H1 (cell line): ENCODE measurements at regions not wholly inside any gene's neighbourhood (a gene's known extent, or its start where the extent isn't known, plus 50 kb on each side); places are given as distances from the start of the nearest gene placed in this dataset.

Experiments used
- CTCF ChIA-PET: fragments of 300-600 bp; sonication (Branson Sonifier 250); formaldehyde crosslinking; loops from one replicate; lab custom pipeline; 2021; ENCODE audit not compliant: partially characterized antibody; lab: Charles Lee
- POLR2A ChIA-PET: fragments of 300-600 bp; sonication (Branson Sonifier 250); formaldehyde crosslinking; loops from one replicate; lab custom pipeline; 2021; ENCODE audit warnings: inconsistent platforms; ENCODE audit not compliant: partially characterized antibody; lab: Charles Lee
- DNase-seq, 2 experiments: peaks; one replicate each; pipeline versions ENCODE4 v3.0.0 to v3.0.0-alpha.2; 2010 to 2022; ENCODE audit warnings: low spot score in 2 of 2, low read depth in 1 of 2, mixed read lengths in 1 of 2
- FAIRE-seq: peaks from 2 replicates; lab custom pipeline; 2011; peaks lifted over from hg19 to GRCh38; lab: Jason Lieb, UNC
- H2AFZ ChIP-seq: 2 replicates; pipeline ENCODE4 v1.8.1; 2012; ENCODE audit warnings: low read length, inconsistent platforms
- H2AK5ac ChIP-seq: 2 replicates; pipeline ENCODE4 v1.6.1; 2013; ENCODE audit warnings: low read depth, low read length
- H2BK120ac ChIP-seq: replicated peaks from 2 replicates; pipeline ENCODE3; 2013; ENCODE audit warnings: low read depth, low read length, inconsistent platforms
- H2BK12ac ChIP-seq: 2 replicates; pipeline ENCODE4 v1.6.1; 2013; ENCODE audit warnings: low read depth, low read length
- H2BK15ac ChIP-seq: 2 replicates; pipeline ENCODE4 v1.6.1; 2013; ENCODE audit warnings: low read length
- H2BK20ac ChIP-seq: 2 replicates; pipeline ENCODE4 v1.6.1; 2013; ENCODE audit warnings: low read length
- H2BK5ac ChIP-seq: 2 replicates; pipeline ENCODE4 v1.6.1; 2013; ENCODE audit warnings: low read depth, low read length
- H3K14ac ChIP-seq: 2 replicates; pipeline ENCODE4 v1.6.1; 2013; ENCODE audit warnings: inconsistent platforms; ENCODE audit not compliant: insufficient read length
- H3K18ac ChIP-seq: 2 replicates; pipeline ENCODE4 v1.6.1; 2013; ENCODE audit warnings: low read length; ENCODE audit errors: extremely low read depth
- H3K23ac ChIP-seq: 2 replicates; pipeline ENCODE4 v1.6.1; 2013; ENCODE audit warnings: inconsistent platforms; ENCODE audit not compliant: insufficient read length
- H3K23me2 ChIP-seq: 2 replicates; pipeline ENCODE4 v1.6.1; 2013; ENCODE audit warnings: low read depth, low read length
- H3K27ac ChIP-seq: 2 replicates; pipeline ENCODE4 v1.6.1; 2011; ENCODE audit warnings: low read depth, low read length, inconsistent platforms
- H3K27me3 ChIP-seq, 4 experiments: replicated peaks in 1 of 4; 1 replicate in 1 of 4; 2 replicates in 3 of 4; pipeline versions ENCODE4 v1.6.1 to v1.8.1; 2011 to 2013; ENCODE audit warnings: low read length in 3 of 4, mild to moderate bottlenecking in 3 of 4, inconsistent platforms in 2 of 4, mixed read lengths in 2 of 4, moderate library complexity in 1 of 4; ENCODE audit not compliant: control insufficient read depth in 3 of 4, insufficient read depth in 3 of 4; ENCODE audit errors: extremely low read depth in 1 of 4
- H3K36me3 ChIP-seq, 4 experiments: 2 replicates each; pipeline versions ENCODE4 v1.6.1 to v1.8.1; 2011 to 2013; ENCODE audit warnings: mild to moderate bottlenecking in 4 of 4, low read length in 3 of 4, moderate library complexity in 2 of 4, control low read depth in 1 of 4, inconsistent platforms in 1 of 4; ENCODE audit not compliant: insufficient read depth in 4 of 4, control insufficient read depth in 2 of 4
- H3K4ac ChIP-seq: replicated peaks from 2 replicates; pipeline ENCODE3; 2013; ENCODE audit warnings: low read length, low read depth, mixed read lengths, inconsistent platforms; ENCODE audit not compliant: insufficient read length
- H3K4me1 ChIP-seq, 4 experiments: replicated peaks in 1 of 4; 1 replicate in 1 of 4; 2 replicates in 3 of 4; pipeline versions ENCODE4 v1.6.1 to v1.8.1; 2011 to 2013; ENCODE audit warnings: low read length in 3 of 4, inconsistent platforms in 2 of 4, mixed read lengths in 1 of 4; ENCODE audit not compliant: insufficient read depth in 4 of 4, control insufficient read depth in 3 of 4
- H3K4me2 ChIP-seq, 2 experiments: 2 replicates each; pipeline versions ENCODE4 v1.6.1 to v1.8.1; 2011 to 2013; ENCODE audit warnings: low read depth in 2 of 2, low read length in 2 of 2, control low read depth in 1 of 2, inconsistent platforms in 1 of 2, mild to moderate bottlenecking in 1 of 2; ENCODE audit not compliant: insufficient read depth in 1 of 2
- H3K4me3 ChIP-seq, 4 experiments: fragments of 200-600, 300-600 bp in 1 of 4; sonication (generic), shearing (Covaris generic), sonication (Bioruptor Twin) in 1 of 4; 2 replicates each; pipeline versions ENCODE4 v1.5.1 to v1.8.1; 2011 to 2016; ENCODE audit warnings: low read length in 4 of 4, low read depth in 3 of 4, control low read depth in 2 of 4, inconsistent platforms in 2 of 4, mild to moderate bottlenecking in 2 of 4, mixed read lengths in 1 of 4, moderate library complexity in 1 of 4; ENCODE audit not compliant: insufficient read depth in 2 of 4; ENCODE audit errors: extremely low read depth in 1 of 4
- H3K56ac ChIP-seq: replicated peaks from 2 replicates; pipeline ENCODE3; 2013; ENCODE audit warnings: low read depth, mild to moderate bottlenecking, mixed read lengths, low read length, inconsistent platforms; ENCODE audit not compliant: insufficient read length
- H3K79me1 ChIP-seq: 2 replicates; pipeline ENCODE4 v1.6.1; 2013; ENCODE audit warnings: low read depth, low read length, control low read depth
- H3K79me2 ChIP-seq, 2 experiments: 2 replicates each; pipeline versions ENCODE4 v1.6.1 to v1.8.1; 2012 to 2013; ENCODE audit warnings: low read length in 2 of 2, mild to moderate bottlenecking in 2 of 2, inconsistent platforms in 1 of 2; ENCODE audit not compliant: insufficient read depth in 2 of 2, control insufficient read depth in 1 of 2
- H3K9ac ChIP-seq, 4 experiments: replicated peaks in 1 of 4; 1 replicate in 1 of 4; 2 replicates in 3 of 4; pipeline versions ENCODE4 v1.6.1 to v1.8.1; 2011 to 2013; ENCODE audit warnings: low read depth in 3 of 4, low read length in 3 of 4, control low read depth in 2 of 4, mild to moderate bottlenecking in 2 of 4, moderate library complexity in 2 of 4, inconsistent platforms in 1 of 4; ENCODE audit errors: extremely low read depth in 1 of 4
- H3K9me3 ChIP-seq, 2 experiments: 2 replicates each; pipeline versions ENCODE4 v1.6.1 to v1.8.1; 2012 to 2013; ENCODE audit warnings: mild to moderate bottlenecking in 2 of 2, moderate library complexity in 2 of 2, control low read depth in 1 of 2, inconsistent platforms in 1 of 2, low read depth in 1 of 2, low read length in 1 of 2, mixed read lengths in 1 of 2; ENCODE audit not compliant: insufficient read depth in 2 of 2
- H4K20me1 ChIP-seq, 2 experiments: replicated peaks in 1 of 2; 2 replicates each; pipeline versions ENCODE3 to v1.8.1; 2011 to 2013; ENCODE audit warnings: inconsistent platforms in 2 of 2, low read length in 2 of 2, mild to moderate bottlenecking in 1 of 2; ENCODE audit not compliant: insufficient read depth in 2 of 2, control insufficient read depth in 1 of 2
- H4K5ac ChIP-seq: 2 replicates; pipeline ENCODE4 v1.6.1; 2013; ENCODE audit warnings: low read length, low read depth, mixed read lengths, inconsistent platforms; ENCODE audit not compliant: insufficient read length
- H4K8ac ChIP-seq: 2 replicates; pipeline ENCODE4 v1.8.0; 2013; ENCODE audit warnings: mild to moderate bottlenecking, moderate library complexity, low read length, inconsistent platforms; ENCODE audit not compliant: insufficient read depth; ENCODE audit errors: extremely low read depth
- H4K91ac ChIP-seq: replicated peaks from 2 replicates; pipeline ENCODE3; 2013; ENCODE audit warnings: low read length, mixed read lengths, inconsistent platforms; ENCODE audit not compliant: insufficient read length
- CBX8 ChIP-seq: fragments of 300-800, 300-1000 bp; sonication (generic); IDR thresholded peaks from 2 replicates; pipeline ENCODE4 v1.7.1; 2016; ENCODE audit warnings: low read depth, low read length, borderline replicate concordance
- EZH2 ChIP-seq: fragments of 200-600 bp; sonication (generic); IDR thresholded peaks from 2 replicates; pipeline ENCODE4 v1.7.1; 2012; ENCODE audit warnings: low read depth, mild to moderate bottlenecking, moderate library complexity, low read length, inconsistent platforms; ENCODE audit not compliant: severe bottlenecking
- HDAC2 ChIP-seq, 2 experiments: fragments of 300-600 bp in 1 of 2; sonication (generic) in 1 of 2; IDR thresholded peaks; 2 replicates each; pipeline ENCODE4 v1.6.1; 2011 to 2012; ENCODE audit warnings: low read depth in 2 of 2, low read length in 2 of 2, mild to moderate bottlenecking in 2 of 2, moderate library complexity in 2 of 2, borderline replicate concordance in 1 of 2, inconsistent platforms in 1 of 2
- MAFK ChIP-seq: IDR thresholded peaks from 2 replicates; pipeline ENCODE4 v1.6.1; 2012; ENCODE audit warnings: low read depth, mild to moderate bottlenecking, improper control_type of control experiment, low read length
- SP2 ChIP-seq: IDR thresholded peaks from 2 replicates; pipeline ENCODE4 v1.6.1; 2012; ENCODE audit warnings: mild to moderate bottlenecking, low read length, inconsistent platforms
- SP4 ChIP-seq: IDR thresholded peaks from 2 replicates; pipeline ENCODE4 v1.6.1; 2012; ENCODE audit warnings: low read length, inconsistent platforms
- SUZ12 ChIP-seq: fragments of 200-600 bp; sonication (generic); IDR thresholded peaks from 2 replicates; pipeline ENCODE4 v1.6.1; 2012; ENCODE audit warnings: mild to moderate bottlenecking, inconsistent platforms, low read length, moderate library complexity, mixed read lengths
- USF2 ChIP-seq: IDR thresholded peaks from 2 replicates; pipeline ENCODE4 v1.6.1; 2011; ENCODE audit warnings: low read length, improper control_type of control experiment
- WGBS, 2 experiments: shearing (Covaris generic) in 1 of 2; methylation state at CpG; one replicate each; pipeline versions ENCODE4 v1.1.6 to v1.1.7; 2013 to 2015; ENCODE audit warnings: low lambda C conversion rate in 2 of 2, mixed read lengths in 2 of 2, inconsistent platforms in 1 of 2, low coverage in 1 of 2, missing lambda C conversion rate in 1 of 2; ENCODE audit not compliant: insufficient replicate concordance in 2 of 2, insufficient coverage in 1 of 2, insufficient read length in 1 of 2; ENCODE audit errors: extremely low coverage in 1 of 2, missing lambda C conversion rate in 1 of 2; 5-methylcytosine and 5-hydroxymethylcytosine counted together

DNA sequence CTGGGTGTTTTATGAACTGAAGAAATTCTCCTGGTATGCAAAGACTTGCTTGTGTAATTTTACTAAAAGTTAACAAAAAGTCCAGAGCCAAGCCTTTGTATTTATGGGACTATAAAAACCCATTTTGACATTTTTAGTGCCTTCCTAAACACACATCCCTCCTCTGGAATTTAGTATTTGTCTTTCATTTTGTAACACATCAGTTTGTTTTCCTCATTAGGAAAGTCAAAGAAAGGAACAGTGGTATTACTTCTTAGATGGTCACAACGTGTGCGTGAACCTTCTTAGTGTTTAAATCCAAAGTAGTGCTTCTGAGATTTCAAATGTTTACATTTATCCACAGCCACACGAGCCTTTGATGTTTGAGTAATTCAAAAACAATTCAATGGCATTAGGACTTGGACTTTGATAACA is 103.2 kb upstream of the TMEM106B start:
- no peak for TF ChIP-seq EZH2
- TF ChIP-seq CBX8, result no peak
- no peak for TF ChIP-seq USF2
- TF ChIP-seq SP4, result no peak
- TF ChIP-seq MAFK, result no peak
- TF ChIP-seq SUZ12, result no peak
- TF ChIP-seq SP2, result no peak
- no peak for TF ChIP-seq HDAC2 (IDR thresholded peaks at IDR 0.05; ENCODE audit: borderline replicate concordance in 1 of 2, low read depth in 2 of 2, low read length in 2 of 2)
- Histone ChIP-seq H3K27me3 (peaks cover 0 to 16% (median 6%) of the 10 kb centered on the region in 4 experiments; a peak in 5 of 7 replicates), H3K4me1 (no peaks in the 10 kb centered on the region), H4K5ac (no peak overlapping the region), H2AK5ac (no peak overlapping the region), H3K36me3 (no peaks in the 10 kb centered on the region), H3K23me2 (no peaks in the 10 kb centered on the region; the same call in 1 of the 2 replicates), H4K20me1 (no peaks in the 10 kb centered on the region), H3K9me3 (no peaks in the 10 kb centered on the region), H4K91ac (no peak overlapping the region), H2BK120ac (no peak overlapping the region), H3K23ac (no peak overlapping the region), H3K56ac (no peak overlapping the region), H3K79me1 (no peaks in the 10 kb centered on the region), H3K4me2 (no peak overlapping the region), H2BK12ac (no peak overlapping the region), H3K4me3 (no peak overlapping the region), H2AFZ (no peak overlapping the region), H3K79me2 (no peaks in the 10 kb centered on the region), H3K27ac (no peak overlapping the region), H3K14ac (no peak overlapping the region), H2BK15ac (no peak overlapping the region), H2BK20ac (no peak overlapping the region), H3K9ac (no peak overlapping the region), H3K4ac (no peak overlapping the region), H2BK5ac (no peak overlapping the region), H3K18ac (no peak overlapping the region), H4K8ac (no peak overlapping the region)
- FAIRE-seq, result no peak
- CTCF ChIA-PET, result interaction anchor here (1.3 to 2.2 kb wide), 4 partner anchors 10 to 383 kb away, joined by 4 to 10 read pairs (median 6); no protein-coding TSS in a partner anchor
- no peak for DNase-seq
- POLR2A ChIA-PET, result no interaction called here
- 82% methylated on average over 3 of the region's 3 CpGs; no CpG with 5 or more reads in 1 of the 2 experiments for WGBS, 2 experiments
